Peyer's patch (tissue), 4 donors: ENCODE measurements at regions not wholly inside any gene's neighbourhood (a gene's known extent, or its start where the extent isn't known, plus 50 kb on each side); places are given as distances from the start of the nearest gene placed in this dataset.

Experiments
- CTCF ChIP-seq, 6 experiments: fragments of 450-650 bp in 4 of 6; fragments of 200-600 bp in 2 of 6; sonication (generic) in 1 of 6; IDR thresholded peaks; one replicate each; pipeline ENCODE4 v1.5.1; 2017 to 2019; ENCODE audit warnings: antibody characterized with exemption in 6 of 6, mild to moderate bottlenecking in 3 of 6, moderate library complexity in 1 of 6
- POLR2A ChIP-seq, 2 donors: fragments of 450-650 bp; IDR thresholded peaks; one replicate each; pipeline ENCODE4 v1.5.1; 2017; ENCODE audit warnings: antibody characterized with exemption in 2 of 2, mild to moderate bottlenecking in 2 of 2, moderate library complexity in 2 of 2

- TF ChIP-seq POLR2A (IDR thresholded peaks at IDR 0.05) (no peak), CTCF (IDR thresholded peaks at IDR 0.05) (no peak)
These were observed 289.0 kb downstream of the PSAT1 start for GRCh38 chr9:78585909-78586308.
